Activated CD4-positive, alpha-beta T cell treated with anti-CD3 and anti-CD28 coated beads, Interleukin-10, Interleukin-2, amounts not matched to agents 100 ng/mL and 50 ng/mL, durations not matched to agents 16 hours and 8 hours (primary cell): ENCODE measurements at regions not wholly inside any gene's neighbourhood (a gene's known extent, or its start where the extent isn't known, plus 50 kb on each side); places are given as distances from the start of the nearest gene placed in this dataset.
"Not testable (repeated sequence)": the region's sequence is repeated elsewhere in the genome, so short reads cannot be mapped to it uniquely, and the experiment has no call there.

ENCODE experiments used
- DNase-seq: peaks from one replicate; pipeline ENCODE4 v3.0.0-alpha.2; 2020

DNA sequence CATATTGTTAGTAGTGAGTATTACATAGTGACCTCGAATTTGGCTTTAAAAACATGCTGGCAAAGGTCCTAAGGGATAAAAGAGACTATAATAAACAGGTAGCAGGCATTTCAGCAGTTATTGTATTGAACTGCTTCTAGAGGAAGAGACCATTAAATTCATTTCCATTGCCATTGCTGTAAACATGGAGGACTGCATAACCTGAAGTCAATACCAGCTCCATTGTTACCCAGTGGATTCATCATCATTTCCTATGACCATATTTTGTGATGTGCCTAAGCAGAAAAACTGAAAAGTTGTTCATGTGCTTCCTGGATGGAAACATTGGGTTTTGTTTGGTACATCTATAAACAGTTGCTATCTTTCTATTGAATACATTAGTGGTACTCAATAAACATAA is 482.5 kb upstream of the UBE2E2 start:
- no peak for DNase-seq

DNA sequence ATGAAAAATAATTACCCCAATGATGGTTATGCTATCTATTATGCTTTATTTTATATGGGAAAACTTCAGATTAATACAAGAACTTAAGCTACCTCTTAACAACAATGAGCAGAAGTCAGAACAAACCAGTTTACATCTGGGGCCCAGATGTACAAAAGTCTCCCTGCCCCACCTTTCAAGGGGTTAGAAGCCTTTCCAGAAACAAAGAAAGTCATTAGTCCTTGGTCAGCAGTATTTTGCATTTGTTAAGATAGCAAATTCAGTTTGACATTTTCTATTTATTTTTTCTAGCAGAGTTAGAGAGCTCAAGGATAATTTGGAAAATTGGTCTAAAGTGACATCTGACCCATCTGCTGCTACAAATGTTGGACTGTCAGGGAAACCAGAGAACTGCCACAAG is 478.7 kb upstream of the UBE2E2 start:
- no peak for DNase-seq

GRCh38 chr3:22728406-22728805 is 474.7 kb upstream of the UBE2E2 start:
- DNase-seq, result no peak

GRCh38 chr3:22729212-22729611 is 473.9 kb upstream of the UBE2E2 start:
- DNase-seq, result no peak

DNA sequence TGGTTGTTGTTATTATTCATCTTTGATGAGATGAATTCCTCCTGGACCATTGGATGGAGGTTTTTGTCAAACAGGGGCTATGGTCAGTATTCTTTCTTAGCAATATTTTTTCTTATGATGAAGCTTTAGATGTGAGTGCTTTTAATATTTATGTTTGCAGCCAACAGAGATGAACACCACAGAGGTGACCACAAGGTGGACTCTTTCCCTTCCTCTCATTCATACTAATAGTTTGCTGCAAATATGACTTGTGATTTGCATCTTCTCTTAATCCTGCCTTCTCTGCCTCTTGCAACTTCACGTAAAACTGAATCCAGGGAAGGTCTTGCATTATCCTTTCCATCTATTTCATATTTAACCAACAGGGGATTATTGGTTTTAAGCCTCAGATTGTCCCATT is 473.1 kb upstream of the UBE2E2 start:
- no peak for DNase-seq

DNA sequence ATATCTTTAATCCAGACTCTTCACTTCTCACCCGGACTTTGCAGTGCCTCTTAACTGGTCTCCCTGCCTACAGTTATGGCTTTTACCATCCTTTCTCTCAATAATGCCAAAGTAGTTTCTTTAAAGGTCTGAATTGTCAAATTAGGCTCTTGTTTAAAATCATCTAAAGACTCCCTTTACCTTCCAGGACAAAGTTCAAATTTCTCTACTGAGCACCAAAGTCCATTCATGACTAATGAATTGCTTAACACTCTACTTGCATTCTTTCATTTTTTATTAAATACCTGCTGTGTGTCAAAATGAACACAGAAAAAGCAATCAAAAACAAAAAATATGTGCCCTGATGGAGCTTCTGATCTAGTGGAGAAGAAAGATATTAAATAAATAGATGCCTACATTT is 472.4 kb upstream of the UBE2E2 start:
- no peak for DNase-seq

DNA sequence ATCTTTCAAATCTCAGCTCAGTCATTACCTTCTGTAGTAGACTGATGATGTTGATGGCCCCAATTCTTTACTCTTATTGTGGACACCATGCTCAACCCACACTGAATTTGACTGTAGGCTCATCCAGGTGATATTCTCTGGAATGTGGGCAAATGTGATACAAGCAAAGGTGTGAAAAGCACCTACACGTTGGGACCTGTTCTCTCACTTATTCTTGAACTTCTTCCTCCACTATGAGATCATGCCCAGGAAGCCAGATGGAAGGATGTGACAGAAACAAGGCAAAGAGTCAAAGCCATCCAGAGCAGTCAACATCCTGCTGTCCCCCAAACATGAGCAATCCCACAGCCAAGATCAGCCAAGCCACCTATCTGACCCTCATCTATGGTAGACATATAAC is 471.2 kb upstream of the UBE2E2 start:
- DNase-seq, result no peak

GRCh38 chr3:22732641-22733040 is 470.5 kb upstream of the UBE2E2 start:
- no peak for DNase-seq

- no peak for DNase-seq
Measured at GRCh38 chr3:22734207-22734606, 468.9 kb upstream of the UBE2E2 start.

DNA sequence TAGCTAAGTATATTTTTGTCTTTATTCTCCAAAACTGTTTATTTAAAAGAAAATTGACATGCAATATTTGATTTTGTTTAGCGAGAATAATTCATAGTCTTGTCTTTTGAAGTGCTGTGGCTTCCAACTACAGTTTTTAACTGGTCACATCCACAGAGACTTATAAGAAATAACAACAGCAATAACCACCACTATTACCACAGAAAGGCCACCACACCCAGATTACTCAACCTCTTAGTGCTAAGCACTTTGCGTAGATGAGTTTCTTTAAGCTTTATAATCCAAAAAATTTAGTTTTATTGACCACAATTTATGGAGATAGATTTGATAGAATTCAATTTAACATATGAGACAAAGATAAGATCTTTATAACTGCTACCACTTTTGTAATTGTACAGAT is 468.4 kb upstream of the UBE2E2 start:
- DNase-seq, result no peak

GRCh38 chr3:22735373-22735772 is 467.8 kb upstream of the UBE2E2 start:
- no peak for DNase-seq

DNA sequence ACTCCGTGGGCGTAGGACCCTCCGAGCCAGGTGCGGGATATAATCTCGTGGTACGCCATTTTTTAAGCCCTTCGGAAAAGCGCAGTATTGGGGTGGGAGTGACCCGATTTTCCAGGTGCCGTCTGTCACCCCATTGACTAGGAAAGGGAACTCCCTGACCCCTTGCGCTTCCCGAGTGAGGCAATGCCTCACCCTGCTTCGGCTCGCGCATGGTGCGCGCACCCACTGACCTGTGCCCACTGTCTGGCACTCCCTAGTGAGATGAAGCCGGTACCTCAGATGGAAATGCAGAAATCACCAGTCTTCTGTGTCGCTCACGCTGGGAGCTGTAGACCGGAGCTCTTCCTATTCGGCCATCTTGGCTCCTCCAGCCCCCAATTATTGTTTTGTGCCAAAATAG is 459.7 kb upstream of the UBE2E2 start:
- not testable (repeated sequence) for DNase-seq

DNA sequence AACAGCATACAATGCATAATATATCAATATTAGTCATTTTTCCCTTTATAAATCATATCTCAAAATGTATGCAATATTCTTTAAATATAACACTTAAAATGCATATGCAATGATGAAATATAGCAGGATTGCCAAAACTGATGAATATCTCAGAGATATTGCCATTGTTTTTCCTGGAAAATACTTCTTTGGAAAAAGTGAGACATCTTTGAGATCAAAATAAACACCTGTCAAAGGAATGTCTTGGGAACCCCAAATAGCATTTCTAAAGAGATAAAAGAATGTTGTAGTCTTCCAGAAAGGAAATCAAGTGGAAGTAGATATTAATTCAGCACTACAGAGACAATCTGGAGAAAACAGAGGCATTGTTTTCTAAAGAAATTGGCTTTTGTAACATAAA is 457.8 kb upstream of the UBE2E2 start:
- no peak for DNase-seq

DNA sequence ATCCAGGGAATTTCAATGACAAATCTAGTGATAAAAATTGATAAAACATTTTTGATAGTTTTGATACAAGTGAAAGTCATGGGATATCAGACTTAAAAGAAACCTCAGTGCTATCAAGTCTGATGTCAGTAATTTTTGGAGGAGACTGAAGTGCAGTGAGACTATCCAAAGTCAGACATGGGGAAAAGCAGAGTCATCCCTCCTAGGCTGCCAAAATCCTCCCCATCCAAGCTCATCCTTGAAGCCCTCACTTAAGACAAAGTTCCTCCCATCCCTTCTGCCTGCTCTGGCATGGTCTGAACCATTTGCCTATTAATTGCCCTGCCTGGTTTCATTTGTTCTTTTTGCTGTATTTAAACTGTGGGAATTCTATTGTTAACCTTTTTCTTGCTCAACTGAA is 456.9 kb upstream of the UBE2E2 start:
- no peak for DNase-seq

- DNase-seq, result no peak
Measured at GRCh38 chr3:22748453-22749045, 454.6 kb upstream of the UBE2E2 start.

- no peak for DNase-seq
Measured at GRCh38 chr3:22759636-22760310, 443.4 kb upstream of the UBE2E2 start.

- no peak for DNase-seq
Measured at GRCh38 chr3:22765679-22766078, 437.4 kb upstream of the UBE2E2 start.

- DNase-seq, result no peak
Measured at GRCh38 chr3:22777834-22778233, 425.3 kb upstream of the UBE2E2 start.

DNA sequence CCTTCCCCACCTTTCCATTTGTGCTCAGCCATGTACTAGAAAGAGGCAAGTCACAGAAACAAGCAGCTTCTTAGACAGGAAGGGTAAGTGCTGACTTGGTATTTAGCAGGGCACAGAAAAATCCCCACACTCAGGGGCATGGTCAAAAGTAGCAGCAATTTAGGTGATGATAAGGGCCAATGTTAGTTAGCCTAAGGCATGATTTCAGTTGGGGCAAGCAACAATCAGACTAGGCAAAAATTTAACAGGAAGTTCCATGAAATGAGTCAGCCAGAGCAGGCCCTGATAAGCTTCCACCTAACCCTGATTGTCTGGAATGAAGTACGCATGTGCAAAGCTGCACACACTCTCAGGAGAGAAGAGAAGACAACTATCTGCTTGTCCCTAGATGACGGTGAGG is 423.4 kb upstream of the UBE2E2 start:
- no peak for DNase-seq

- DNase-seq, result no peak
Measured at GRCh38 chr3:22792533-22792932, 410.6 kb upstream of the UBE2E2 start.

DNA sequence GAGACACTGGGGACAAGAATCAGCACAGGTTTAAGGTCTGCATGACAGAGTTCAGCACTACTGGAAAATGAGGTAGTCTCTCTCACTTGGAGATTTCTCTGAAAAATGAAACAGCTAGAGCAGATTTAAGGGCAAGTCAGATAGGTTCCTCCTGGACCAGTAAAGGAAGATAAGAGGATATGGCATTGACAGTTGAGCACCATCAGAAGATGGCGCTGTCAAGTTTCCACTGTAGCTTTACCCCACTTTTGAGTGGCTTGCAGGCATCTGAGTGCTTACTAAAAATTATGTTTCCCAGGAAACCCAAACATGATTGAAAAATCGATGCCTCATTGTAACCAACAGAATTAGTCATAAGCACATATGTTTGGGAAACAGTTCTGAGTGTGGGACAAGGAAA is 407.2 kb upstream of the UBE2E2 start:
- no peak for DNase-seq

- DNase-seq, result no peak
Measured at GRCh38 chr3:22798461-22798860, 404.7 kb upstream of the UBE2E2 start.

DNA sequence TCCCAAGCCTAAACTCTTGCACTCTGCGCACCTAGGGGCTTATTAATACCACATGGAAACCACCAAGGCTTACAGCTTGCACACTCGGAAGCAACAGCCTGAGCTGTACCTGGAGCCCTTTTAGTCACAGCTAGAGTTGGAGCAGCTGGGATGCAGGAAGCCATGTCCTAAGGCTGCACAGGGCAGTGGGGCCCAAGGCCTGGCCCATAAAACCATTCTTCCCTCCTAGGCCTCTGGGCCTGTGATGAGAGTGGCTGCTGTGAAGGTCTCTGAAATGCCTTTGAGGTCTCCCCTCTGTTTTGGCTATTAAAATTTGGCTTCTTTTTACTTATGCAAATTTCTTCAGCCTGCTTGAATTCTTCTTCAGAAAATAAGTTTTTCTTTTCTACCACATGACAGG is 383.9 kb upstream of the UBE2E2 start:
- DNase-seq, result no peak

DNA sequence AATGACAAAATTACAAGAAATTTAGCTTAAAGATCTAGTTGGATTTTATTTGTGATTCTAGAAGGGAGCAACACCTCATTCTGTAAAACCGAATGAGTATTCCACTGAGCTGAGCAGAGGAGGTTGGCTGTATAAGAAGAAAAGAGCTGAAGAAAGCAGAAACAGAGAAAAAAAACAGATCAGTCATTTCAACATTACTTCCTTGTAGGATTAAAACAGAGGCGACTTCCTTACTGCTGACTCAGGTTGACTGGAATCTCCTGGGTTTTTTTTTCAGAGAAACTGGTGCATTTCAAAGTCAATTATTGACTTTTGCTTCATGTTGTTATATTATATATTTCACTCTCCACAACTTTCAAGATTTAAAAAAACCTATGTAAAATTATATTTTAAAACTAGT is 368.1 kb upstream of the UBE2E2 start:
- DNase-seq, result no peak

DNA sequence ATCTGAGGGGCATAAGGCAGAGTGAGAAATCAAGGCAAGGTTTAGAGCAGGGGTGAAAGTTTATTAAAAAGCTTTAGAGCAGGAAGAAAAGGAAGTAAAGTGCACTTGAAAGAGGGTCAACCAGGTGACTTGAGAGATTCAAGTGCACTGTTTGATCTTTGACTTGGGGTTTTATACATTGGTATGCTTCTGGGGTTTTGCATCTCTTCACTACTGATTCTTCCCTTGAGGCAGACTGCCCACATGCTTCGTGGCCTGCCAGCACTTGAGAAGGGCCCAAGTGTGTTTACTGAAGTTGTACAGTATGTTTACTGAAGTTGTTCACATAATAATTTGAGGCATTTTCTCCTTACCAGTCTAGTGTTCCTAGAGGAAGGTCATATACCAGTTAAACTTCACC is 367.0 kb upstream of the UBE2E2 start:
- DNase-seq, result no peak
